HG03432 (cell line): ENCODE measurements at regions not wholly inside any gene's neighbourhood (a gene's known extent, or its start where the extent isn't known, plus 50 kb on each side); places are given as distances from the start of the nearest gene placed in this dataset.

Experiments used
- ATAC-seq: cut with Tn5 transposase; IDR thresholded peaks from one replicate; pipeline ENCODE4 v1.9.1; 2021; ENCODE audit warnings: mild to moderate bottlenecking, moderate library complexity; ENCODE audit not compliant: unreplicated experiment

GRCh38 chr3:118267588-118267987 lies 767.1 kb downstream of the IGSF11 start:
- no peak for ATAC-seq

DNA sequence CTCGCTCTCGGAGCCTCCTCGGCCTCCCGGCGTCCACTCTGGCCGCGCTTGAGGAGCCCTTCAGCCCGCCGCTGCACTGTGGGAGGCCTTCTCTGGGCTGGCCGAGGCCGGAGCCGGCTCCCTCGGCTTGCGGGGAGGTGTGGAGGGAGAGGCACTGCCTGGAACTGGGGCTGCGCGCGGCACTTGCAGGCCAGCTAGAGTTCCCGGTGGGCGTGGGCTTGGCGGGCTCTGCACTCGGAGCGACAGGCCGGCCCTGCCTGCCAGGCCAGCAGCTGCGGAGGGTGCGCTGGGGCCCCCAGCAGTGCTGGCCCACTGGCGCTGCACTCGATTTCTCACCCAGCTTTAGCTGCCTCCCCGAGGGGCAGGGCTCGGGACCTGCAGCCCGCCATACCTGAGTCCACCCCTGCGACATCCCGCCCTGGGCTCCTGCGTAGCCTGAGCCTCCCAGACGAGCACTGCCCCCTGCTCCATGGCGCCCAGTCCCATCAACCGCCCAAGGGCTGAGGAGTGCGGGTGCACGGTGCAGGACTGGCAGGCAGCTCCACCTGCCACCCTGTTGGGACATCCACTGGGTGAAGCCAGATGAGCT lies 765.0 kb downstream of the IGSF11 start:
- ATAC-seq, result no peak

GRCh38 chr3:118272991-118273390 lies 761.7 kb downstream of the IGSF11 start:
- ATAC-seq, result no peak

DNA sequence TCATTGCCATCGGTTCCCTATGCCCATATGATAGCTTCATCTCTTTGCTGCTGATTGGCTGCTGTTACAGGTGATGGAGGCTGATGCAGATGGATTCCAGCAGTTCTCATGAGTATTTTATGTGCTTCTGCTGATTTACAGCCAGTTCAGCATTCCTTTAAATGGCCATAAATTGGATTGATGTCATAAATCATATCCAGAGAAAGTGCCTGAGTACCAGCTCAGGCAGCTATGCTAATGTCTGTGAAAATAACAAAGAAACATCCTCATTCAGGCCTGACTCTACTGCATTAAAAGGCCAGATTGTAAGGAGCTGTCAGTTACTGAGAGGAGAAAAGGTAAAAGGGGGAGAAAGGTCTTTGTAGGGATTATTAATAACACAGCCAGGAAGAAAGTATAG lies 756.8 kb downstream of the IGSF11 start:
- ATAC-seq, result no peak

GRCh38 chr3:118292841-118293240 lies 741.8 kb downstream of the IGSF11 start:
- no peak for ATAC-seq

DNA sequence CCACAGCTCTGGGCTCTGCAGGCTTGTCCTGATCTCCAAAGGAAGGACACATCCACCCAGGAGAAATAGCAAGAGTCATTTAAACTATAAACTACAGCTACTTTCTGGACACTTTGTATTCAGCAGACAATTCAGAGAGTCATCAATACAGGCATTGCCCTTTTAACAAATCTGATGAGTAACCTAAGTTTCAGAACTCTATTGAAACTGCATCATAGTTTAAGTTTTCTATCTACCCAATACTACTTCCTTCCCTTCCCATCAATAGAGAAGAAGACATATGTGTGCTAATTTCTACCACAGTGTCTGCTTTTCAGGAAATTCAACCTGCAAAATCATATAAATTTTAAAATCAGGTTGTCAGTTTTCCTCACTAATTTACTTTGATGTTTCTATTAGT lies 736.5 kb downstream of the IGSF11 start:
- peak; percentile 75 for ATAC-seq

- ATAC-seq, result no peak
These were observed 730.1 kb downstream of the IGSF11 start for GRCh38 chr3:118304557-118304956.

GRCh38 chr3:118332699-118333098 lies 701.9 kb downstream of the IGSF11 start:
- no peak for ATAC-seq

DNA sequence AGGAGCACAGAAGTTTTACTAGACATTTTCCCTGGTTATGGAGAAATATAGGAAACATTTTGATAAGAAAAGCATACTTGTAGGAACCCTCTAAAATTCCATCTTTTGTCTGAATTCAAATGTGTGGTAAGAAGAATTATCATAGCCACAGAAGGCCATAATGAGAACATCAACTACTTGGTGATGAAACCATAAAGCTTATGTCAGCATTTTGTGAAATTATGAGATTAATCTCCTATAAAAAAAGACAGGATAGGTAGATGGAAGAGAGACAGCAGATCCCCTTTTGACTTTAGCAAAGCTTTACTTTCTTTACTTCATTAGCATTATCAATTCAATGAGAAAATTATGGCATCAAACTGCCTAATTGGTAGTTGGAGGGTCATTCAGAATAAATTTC lies 697.0 kb downstream of the IGSF11 start:
- no peak for ATAC-seq

DNA sequence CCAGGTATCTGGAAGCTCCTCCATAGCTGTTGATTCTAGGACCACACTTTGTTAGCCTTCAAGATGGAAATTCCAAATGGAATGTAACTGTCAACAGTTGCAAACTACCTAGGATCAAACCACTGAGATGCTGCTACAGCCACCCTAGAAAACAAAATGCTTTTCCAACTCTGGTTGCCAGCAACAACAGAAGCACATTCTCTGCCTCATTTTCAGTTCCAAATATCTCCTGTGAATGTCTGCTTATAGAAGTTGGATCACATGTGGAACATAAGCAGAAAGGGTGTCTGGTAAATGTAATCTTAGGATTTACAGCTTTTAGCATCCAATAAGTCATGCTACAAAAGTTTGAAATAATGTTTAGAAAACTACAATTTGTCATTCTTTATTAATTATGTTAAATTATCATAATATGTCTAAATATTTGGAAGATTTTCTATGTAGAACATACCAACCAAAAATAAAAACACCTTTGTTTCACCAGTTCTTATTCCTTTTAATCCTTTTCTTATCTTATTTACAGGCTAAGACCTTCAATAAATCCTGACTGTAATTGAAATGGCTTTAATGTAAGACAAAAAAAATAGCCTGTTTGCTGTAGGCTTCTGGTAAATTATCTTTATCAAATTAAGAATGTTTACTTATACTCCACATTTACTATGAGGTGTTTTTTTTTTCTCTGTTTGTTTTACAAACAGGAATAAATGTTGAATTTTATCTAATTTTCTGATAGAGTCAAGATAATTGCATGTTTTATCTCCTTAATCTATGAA lies 687.1 kb downstream of the IGSF11 start:
- ATAC-seq, result no peak

DNA sequence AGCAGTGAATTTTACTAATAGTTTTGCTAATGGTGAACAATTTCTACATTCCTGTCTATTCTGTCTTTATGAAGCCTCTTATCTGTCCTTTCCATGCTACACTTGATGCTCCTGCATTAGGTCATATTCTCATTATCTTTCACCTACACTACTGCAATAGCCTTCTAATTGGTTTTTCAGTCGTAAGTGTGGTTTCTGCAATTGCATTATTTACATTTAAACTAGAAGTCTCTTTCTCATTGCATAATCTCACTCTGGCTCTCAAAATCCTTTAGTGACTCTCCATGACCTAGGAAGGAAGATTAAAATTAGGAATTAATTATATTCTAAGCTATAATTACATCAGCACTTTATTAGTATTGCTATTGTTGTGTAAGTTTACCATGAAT lies 686.5 kb downstream of the IGSF11 start:
- no peak for ATAC-seq

DNA sequence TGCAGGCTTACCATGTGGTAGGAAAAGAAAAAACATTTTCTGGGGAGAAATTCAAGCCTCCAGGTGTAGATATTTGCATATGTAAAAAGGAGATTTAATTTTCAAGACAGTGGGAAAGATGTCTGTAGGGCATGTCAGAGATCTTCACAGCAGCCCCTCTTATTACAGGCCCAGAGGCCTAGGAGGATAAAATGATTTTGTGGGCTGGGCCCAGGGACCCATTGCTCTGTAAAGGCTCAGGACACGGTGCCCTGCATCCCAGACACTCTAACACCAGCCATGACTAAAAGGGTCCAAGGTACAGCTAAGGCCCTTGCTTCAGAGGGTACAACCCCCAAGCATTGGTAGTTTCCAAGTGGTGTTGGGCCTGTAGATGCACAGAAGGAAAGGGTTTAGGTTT lies 680.1 kb downstream of the IGSF11 start:
- no peak for ATAC-seq

DNA sequence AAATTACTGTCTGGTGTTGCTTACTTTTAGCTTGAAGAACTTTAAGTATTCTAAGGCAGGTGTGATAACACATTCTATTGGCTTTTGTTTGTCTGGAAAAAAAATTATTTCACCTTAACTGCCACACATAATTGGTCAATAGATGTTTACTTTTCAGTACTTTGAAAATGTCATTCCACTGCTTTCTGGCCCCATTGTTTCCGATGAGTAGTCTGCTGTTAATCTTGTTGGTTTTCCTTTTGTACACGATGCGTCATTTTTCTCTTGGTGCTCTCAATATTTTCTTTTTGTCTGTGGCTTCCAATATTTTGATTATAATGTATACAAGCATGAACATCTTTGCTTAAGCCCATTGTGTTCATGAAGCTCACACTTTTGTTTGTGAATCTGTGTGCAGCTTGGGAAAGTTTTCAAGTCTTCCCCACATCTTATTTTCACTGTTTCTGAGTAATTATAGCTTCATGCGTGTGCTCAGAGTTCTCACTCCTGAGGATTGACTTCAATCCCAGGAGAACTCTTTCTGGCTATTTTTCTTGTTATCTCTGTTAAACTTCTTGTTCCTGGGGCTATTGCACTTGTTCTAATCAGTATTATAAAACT lies 664.7 kb downstream of the IGSF11 start:
- no peak for ATAC-seq

GRCh38 chr3:118380576-118380975 lies 654.1 kb downstream of the IGSF11 start:
- no peak for ATAC-seq

DNA sequence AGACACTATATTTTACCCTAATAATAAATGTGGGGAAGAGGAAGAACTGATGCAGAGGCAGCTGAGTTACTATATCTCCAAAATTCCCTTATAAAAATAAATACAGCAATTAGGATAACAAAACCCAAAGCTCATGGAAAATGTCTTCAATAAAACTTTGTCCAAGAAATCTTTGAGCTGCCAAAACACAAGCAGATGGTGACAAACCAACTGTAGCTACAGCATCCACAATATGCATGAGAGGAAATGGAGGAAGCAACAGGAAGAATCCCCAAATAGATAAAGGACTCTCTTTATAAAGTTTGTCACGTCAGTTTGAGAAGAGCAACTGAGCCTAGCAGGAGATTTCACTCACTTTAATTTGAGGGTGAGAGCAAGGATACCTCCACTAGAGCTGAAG lies 638.2 kb downstream of the IGSF11 start:
- ATAC-seq, result no peak

- ATAC-seq, result no peak
These were observed 634.6 kb downstream of the IGSF11 start for GRCh38 chr3:118400086-118400485.

DNA sequence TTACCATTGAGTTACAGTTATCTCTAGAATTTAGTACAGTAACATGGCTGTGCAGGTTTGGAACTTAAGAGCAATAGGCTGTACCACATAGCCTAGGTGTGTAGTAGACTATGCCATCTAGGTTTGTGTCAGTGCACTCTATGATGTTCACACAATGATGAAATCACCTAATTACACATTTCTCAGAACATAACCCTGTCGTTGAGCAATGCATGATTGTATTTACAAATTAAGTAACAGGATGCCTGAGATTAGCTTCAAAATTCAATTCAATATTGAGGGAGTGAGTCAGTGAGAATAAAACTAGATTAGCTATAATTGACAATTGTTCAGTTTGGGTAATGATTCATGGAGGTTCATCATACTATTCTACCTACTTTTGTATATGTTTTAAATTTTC lies 633.8 kb downstream of the IGSF11 start:
- no peak for ATAC-seq

- ATAC-seq, result no peak
These were observed 632.8 kb downstream of the IGSF11 start for GRCh38 chr3:118401887-118402286.

- ATAC-seq, result no peak
These were observed 631.7 kb downstream of the IGSF11 start for GRCh38 chr3:118402971-118403370.

DNA sequence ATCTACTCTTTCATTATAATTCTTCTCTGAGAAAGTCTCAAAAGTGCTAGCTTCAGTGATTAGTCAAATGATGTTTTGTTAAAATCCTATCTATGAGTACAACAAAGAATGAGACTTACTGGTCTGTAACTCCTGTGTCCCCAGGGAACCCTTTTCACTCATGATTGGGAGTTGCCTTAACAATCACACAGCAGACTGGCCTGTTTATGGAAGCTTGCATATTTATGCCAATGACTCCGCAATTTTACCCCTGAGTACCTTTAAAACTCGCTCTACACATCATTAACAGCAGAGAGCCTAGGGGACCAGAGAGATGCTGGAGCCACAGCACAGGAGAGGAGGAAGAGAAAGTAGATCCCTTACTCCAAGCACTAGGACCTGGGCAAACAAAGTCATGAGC lies 628.1 kb downstream of the IGSF11 start:
- no peak for ATAC-seq

GRCh38 chr3:118408431-118408830 lies 626.2 kb downstream of the IGSF11 start:
- no peak for ATAC-seq

GRCh38 chr3:118412503-118412902 lies 622.1 kb downstream of the IGSF11 start:
- ATAC-seq, result peak; percentile 97
